Ascending aorta (tissue), 2 donors: ENCODE measurements at regions not wholly inside any gene's neighbourhood (a gene's known extent, or its start where the extent isn't known, plus 50 kb on each side); places are given as distances from the start of the nearest gene placed in this dataset.

Source experiments
- DNase-seq, 2 donors: peaks; one replicate each; pipeline ENCODE4 v3.0.0-alpha.2; 2019; ENCODE audit warnings: low spot score in 2 of 2
- H3K27ac ChIP-seq, 2 donors: fragments of 200-600 bp; sonication (generic); one replicate each; pipeline ENCODE4 v1.5.1; 2016 to 2017; ENCODE audit warnings: mild to moderate bottlenecking in 1 of 2
- H3K27me3 ChIP-seq: fragments of 200-600 bp; sonication (generic); one replicate; pipeline ENCODE4 v1.5.1; 2017
- H3K36me3 ChIP-seq, 2 donors: fragments of 200-600 bp; sonication (generic); one replicate each; pipeline ENCODE4 v1.5.1; 2016
- H3K4me1 ChIP-seq, 2 donors: fragments of 200-600 bp; sonication (generic); one replicate each; pipeline ENCODE4 v1.5.1; 2016 to 2017; ENCODE audit warnings: mild to moderate bottlenecking in 1 of 2
- H3K4me3 ChIP-seq, 2 donors: fragments of 200-600 bp; sonication (generic); one replicate each; pipeline ENCODE4 v1.5.1; 2016 to 2017; ENCODE audit warnings: mild to moderate bottlenecking in 1 of 2
- H3K9me3 ChIP-seq, 2 donors: fragments of 200-600 bp; sonication (generic); one replicate each; pipeline ENCODE4 v1.5.1; 2016
- CTCF ChIP-seq, 3 experiments: fragments of 200-600 bp in 2 of 3; fragments of 450-650 bp in 1 of 3; sonication (generic) in 2 of 3; IDR thresholded peaks; one replicate each; pipeline ENCODE4 v1.5.1; 2016 to 2019; ENCODE audit warnings: antibody characterized with exemption in 3 of 3, mild to moderate bottlenecking in 1 of 3, moderate library complexity in 1 of 3
- intact Hi-C: fragments of 100-400 bp; cut with DNase I; formaldehyde crosslinking; loops from one replicate; pipeline ENCODE4 v1.15.1; 2023

- DNase-seq: no peak
- H3K4me1 ChIP-seq: no peaks in the 10 kb centered on the region
- H3K4me3 ChIP-seq: no peak overlapping the region
- no peak overlapping the region for H3K27ac ChIP-seq
- intact Hi-C loops: no loop called here
- H3K36me3 ChIP-seq: no peaks in the 10 kb centered on the region
- no peak for TF ChIP-seq CTCF (IDR thresholded peaks at IDR 0.05)
- H3K9me3 ChIP-seq: no peaks in the 10 kb centered on the region
- no peaks in the 10 kb centered on the region for H3K27me3 ChIP-seq
These were observed 928.3 kb downstream of the NSUN3 start for GRCh38 chr3:94990952-94991705.

GRCh38 chr3:94996743-94997142, 933.9 kb downstream of the NSUN3 start:
- H3K9me3 ChIP-seq: no peaks in the 10 kb centered on the region
- no peaks in the 10 kb centered on the region for H3K4me1 ChIP-seq
- H3K36me3 ChIP-seq: no peaks in the 10 kb centered on the region
- no peak overlapping the region for H3K27ac ChIP-seq
- H3K4me3 ChIP-seq: no peak overlapping the region
- TF ChIP-seq CTCF (IDR thresholded peaks at IDR 0.05): no peak
- H3K27me3 ChIP-seq: no peaks in the 10 kb centered on the region
- intact Hi-C loops: no loop called here
- no peak for DNase-seq

- TF ChIP-seq CTCF (IDR thresholded peaks at IDR 0.05): no peak
- no peaks in the 10 kb centered on the region for H3K27me3 ChIP-seq
- H3K4me3 ChIP-seq: no peak overlapping the region
- no peaks in the 10 kb centered on the region for H3K9me3 ChIP-seq
- no peaks in the 10 kb centered on the region for H3K4me1 ChIP-seq
- H3K27ac ChIP-seq: no peak overlapping the region
- no peaks in the 10 kb centered on the region for H3K36me3 ChIP-seq
- intact Hi-C loops: no loop called here
- DNase-seq: no peak
These were observed 939.7 kb downstream of the NSUN3 start for GRCh38 chr3:95002438-95003046.

GRCh38 chr3:95028688-95029087, 965.8 kb downstream of the NSUN3 start:
- Histone ChIP-seq H3K4me3 (no peak overlapping the region), H3K27ac (no peak overlapping the region), H3K27me3 (no peaks in the 10 kb centered on the region), H3K9me3 (no peaks in the 10 kb centered on the region), H3K4me1 (no peaks in the 10 kb centered on the region), H3K36me3 (no peaks in the 10 kb centered on the region)
- no peak for DNase-seq
- intact Hi-C loops: no loop called here
- TF ChIP-seq CTCF (IDR thresholded peaks at IDR 0.05): no peak

GRCh38 chr3:95029644-95030043, 966.8 kb downstream of the NSUN3 start:
- Histone ChIP-seq H3K9me3 (no peaks in the 10 kb centered on the region), H3K27me3 (no peaks in the 10 kb centered on the region), H3K36me3 (no peaks in the 10 kb centered on the region), H3K4me1 (no peaks in the 10 kb centered on the region), H3K4me3 (no peak overlapping the region), H3K27ac (no peak overlapping the region)
- no peak for TF ChIP-seq CTCF (IDR thresholded peaks at IDR 0.05)
- no peak for DNase-seq
- intact Hi-C loops: no loop called here
